ENCODE measurements at regions not wholly inside any gene's neighbourhood (a gene's known extent, or its start where the extent isn't known, plus 50 kb on each side); places are given as distances from the start of the nearest gene placed in this dataset.

GRCh38 chr5:2276101-2276500 is 393.4 kb upstream of the IRX4 start:
- Histone ChIP-seq H3K23me2 (ENCODE audit: low read depth, low read length) (peaks cover 10% of the 10 kb centered on the region; the same call in 1 of the 2 replicates), H3K27ac (ENCODE audit: low read depth, low read length) (no peak overlapping the region), H4K20me1 (replicated peaks in 1 of 2; ENCODE audit: control insufficient read depth in 1 of 2, insufficient read depth in 2 of 2, low read length in 2 of 2) (no peaks in the 10 kb centered on the region), H4K5ac (ENCODE audit: insufficient read length, low read depth, low read length) (no peak overlapping the region), H2AK5ac (ENCODE audit: low read depth, low read length) (no peak overlapping the region), H2AFZ (ENCODE audit: low read length) (no peak overlapping the region), H3K4ac (replicated peaks; ENCODE audit: insufficient read length, low read depth, low read length) (no peak overlapping the region), H4K8ac (ENCODE audit: extremely low read depth, insufficient read depth, low read length) (no peak overlapping the region), H2BK5ac (ENCODE audit: low read depth, low read length) (no peak overlapping the region), H2BK120ac (replicated peaks; ENCODE audit: low read depth, low read length) (no peak overlapping the region), H3K36me3 (ENCODE audit: control insufficient read depth in 2 of 4, insufficient read depth in 4 of 4, low read length in 3 of 4) (no peaks in the 10 kb centered on the region), H3K27me3 (replicated peaks in 1 of 4; ENCODE audit: control insufficient read depth in 3 of 4, extremely low read depth in 1 of 4, insufficient read depth in 3 of 4, low read length in 3 of 4) (no peaks in the 10 kb centered on the region; a peak in 1 of 7 replicates), H2BK12ac (ENCODE audit: low read depth, low read length) (no peak overlapping the region), H3K56ac (replicated peaks; ENCODE audit: insufficient read length, low read depth, low read length) (no peak overlapping the region), H3K14ac (ENCODE audit: insufficient read length) (no peak overlapping the region), H3K79me2 (ENCODE audit: control insufficient read depth in 1 of 2, insufficient read depth in 2 of 2, low read length in 2 of 2) (no peaks in the 10 kb centered on the region), H3K4me2 (ENCODE audit: insufficient read depth in 1 of 2, low read depth in 2 of 2, low read length in 2 of 2) (no peak overlapping the region), H2BK20ac (ENCODE audit: low read length) (no peak overlapping the region), H3K18ac (ENCODE audit: extremely low read depth, low read length) (no peak overlapping the region), H4K91ac (replicated peaks; ENCODE audit: insufficient read length, low read length) (no peak overlapping the region), H3K23ac (ENCODE audit: insufficient read length) (no peak overlapping the region), H3K9me3 (ENCODE audit: insufficient read depth in 2 of 2, low read depth in 1 of 2, low read length in 1 of 2) (no peaks in the 10 kb centered on the region), H3K9ac (replicated peaks in 1 of 4; ENCODE audit: extremely low read depth in 1 of 4, low read depth in 3 of 4, low read length in 3 of 4) (no peak overlapping the region), H3K4me1 (replicated peaks in 1 of 4; ENCODE audit: control insufficient read depth in 3 of 4, insufficient read depth in 4 of 4, low read length in 3 of 4) (no peaks in the 10 kb centered on the region; a peak in 1 of 7 replicates), H3K4me3 (ENCODE audit: extremely low read depth in 1 of 4, insufficient read depth in 2 of 4, low read depth in 3 of 4, low read length in 4 of 4) (no peak overlapping the region), H3K79me1 (ENCODE audit: low read depth, low read length) (no peaks in the 10 kb centered on the region), H2BK15ac (ENCODE audit: low read length) (no peak overlapping the region)
- DNase-seq (ENCODE audit: low read depth in 1 of 2, low spot score in 2 of 2) (no peak), FAIRE-seq (no peak)
- WGBS, 2 experiments (ENCODE audit: extremely low coverage in 1 of 2, insufficient coverage in 1 of 2, insufficient read length in 1 of 2, insufficient replicate concordance in 2 of 2, low coverage in 1 of 2, low lambda C conversion rate in 2 of 2, missing lambda C conversion rate in 1 of 2): 92% methylated on average over 8 of the region's 8 CpGs; no CpG with 5 or more reads in 1 of the 2 experiments
- TF ChIP-seq ATF2 (IDR thresholded peaks at IDR 0.05; ENCODE audit: low read length): no peak
- TF ChIP-seq SAP30 (IDR thresholded peaks at IDR 0.05; ENCODE audit: insufficient read depth, insufficient replicate concordance, low read length): no peak
- TF ChIP-seq POLR2A (IDR thresholded peaks at IDR 0.05; ENCODE audit: control extremely low read depth in 1 of 2, low read depth in 2 of 2, low read length in 2 of 2): no peak
- no peak for TF ChIP-seq EP300 (IDR thresholded peaks at IDR 0.05; ENCODE audit: borderline replicate concordance in 1 of 2, low read depth in 2 of 2, low read length in 2 of 2)
- TF ChIP-seq TBP (IDR thresholded peaks at IDR 0.05; ENCODE audit: low read depth, low read length): no peak
- no peak for TF ChIP-seq RXRA (IDR thresholded peaks at IDR 0.05; ENCODE audit: insufficient read depth, low read depth, low read length)
- no peak for TF ChIP-seq EGR1 (IDR thresholded peaks at IDR 0.05; ENCODE audit: borderline replicate concordance, low read depth, low read length)
- no peak for TF ChIP-seq RFX5 (IDR thresholded peaks at IDR 0.05; ENCODE audit: borderline replicate concordance, low read depth, low read length)
- TF ChIP-seq GTF2F1 (IDR thresholded peaks at IDR 0.05; ENCODE audit: borderline replicate concordance, low read depth, low read length): no peak
- no peak for TF ChIP-seq POU5F1 (IDR thresholded peaks at IDR 0.05; ENCODE audit: low read depth, low read length)
- ChIA-PET POLR2A (ENCODE audit: partially characterized antibody) (no interaction called here), CTCF (ENCODE audit: partially characterized antibody) (interaction anchor here (1.0 to 1.1 kb wide), 2 partner anchors 17 to 18 kb away, joined by 3 read pairs; no protein-coding TSS in a partner anchor)

Measured in H1 (cell line).